ENCODE measurements at regions not wholly inside any gene's neighbourhood (a gene's known extent, or its start where the extent isn't known, plus 50 kb on each side); places are given as distances from the start of the nearest gene placed in this dataset.

GRCh38 chr4:187188118-187188517, 464.5 kb upstream of the FAT1 start:
- H3K27me3 ChIP-seq (ENCODE audit: control insufficient read depth in 2 of 2, insufficient read depth in 2 of 2, low read length in 2 of 2): no peaks in the 10 kb centered on the region
- peaks cover 4 to 5% of the 10 kb centered on the region in 2 donors for H3K9me3 ChIP-seq (replicated peaks in 1 of 2; ENCODE audit: control insufficient read depth in 1 of 2, insufficient read depth in 1 of 2, low read length in 2 of 2)
- peaks cover 0 to 11% (median 3%) of the 10 kb centered on the region in 7 donors for H3K9me3 Mint-ChIP-seq
- intact Hi-C loops (cut with micrococcal nuclease): no loop called here
- DNase-seq: no peak
- H3K36me3 Mint-ChIP-seq: no peaks in the 10 kb centered on the region
- no peak overlapping the region for H3K27ac ChIP-seq (ENCODE audit: low read depth in 1 of 2, low read length in 2 of 2)
- H3K36me3 ChIP-seq (replicated peaks in 1 of 2; ENCODE audit: control insufficient read depth in 1 of 2, insufficient read depth in 2 of 2, low read length in 2 of 2): no peaks in the 10 kb centered on the region
- 80% methylated on average over 7 of the region's 7 CpGs for WGBS (ENCODE audit: insufficient coverage)
- no peak overlapping the region for H3K4me2 ChIP-seq (replicated peaks; ENCODE audit: extremely low read depth, low read length, poor library complexity, severe bottlenecking)
- H3K4me3 Mint-ChIP-seq: no peak overlapping the region
- TF ChIP-seq CTCF (IDR thresholded peaks at IDR 0.05): no peak
- no peaks in the 10 kb centered on the region for H4K20me1 ChIP-seq (ENCODE audit: insufficient read depth, low read length)
- H3K4me3 ChIP-seq (replicated peaks in 1 of 3; ENCODE audit: low read depth in 2 of 3, low read length in 3 of 3): no peak overlapping the region
- H3K4me1 Mint-ChIP-seq: no peaks in the 10 kb centered on the region
- no peak overlapping the region for H3K27ac Mint-ChIP-seq
- H3K4me1 ChIP-seq (ENCODE audit: control insufficient read depth in 1 of 2, insufficient read depth in 2 of 2, low read length in 2 of 2): no peaks in the 10 kb centered on the region
- H2AFZ ChIP-seq (ENCODE audit: insufficient read depth, low read depth, low read length, poor library complexity, severe bottlenecking): no peak overlapping the region
- H3K9ac ChIP-seq (ENCODE audit: insufficient read depth, low read length, poor library complexity, severe bottlenecking): no peak overlapping the region
- H3K27me3 Mint-ChIP-seq (ENCODE audit: low read depth in 3 of 3): peaks cover 0 to 3% (median 0%) of the 10 kb centered on the region in 3 donors
- H3K79me2 ChIP-seq (ENCODE audit: insufficient read depth, low read length): no peaks in the 10 kb centered on the region

- Histone ChIP-seq H3K27ac (ENCODE audit: low read depth in 1 of 2, low read length in 2 of 2) (no peak overlapping the region), H3K36me3 (replicated peaks in 1 of 2; ENCODE audit: control insufficient read depth in 1 of 2, insufficient read depth in 2 of 2, low read length in 2 of 2) (no peaks in the 10 kb centered on the region), H3K4me1 (ENCODE audit: control insufficient read depth in 1 of 2, insufficient read depth in 2 of 2, low read length in 2 of 2) (no peaks in the 10 kb centered on the region), H3K27me3 (ENCODE audit: control insufficient read depth in 2 of 2, insufficient read depth in 2 of 2, low read length in 2 of 2) (no peaks in the 10 kb centered on the region), H3K9me3 (replicated peaks in 1 of 2; ENCODE audit: control insufficient read depth in 1 of 2, insufficient read depth in 1 of 2, low read length in 2 of 2) (peaks cover 4 to 5% of the 10 kb centered on the region in 2 donors), H4K20me1 (ENCODE audit: insufficient read depth, low read length) (no peaks in the 10 kb centered on the region), H3K9ac (ENCODE audit: insufficient read depth, low read length, poor library complexity, severe bottlenecking) (no peak overlapping the region), H3K79me2 (ENCODE audit: insufficient read depth, low read length) (no peaks in the 10 kb centered on the region), H3K4me2 (replicated peaks; ENCODE audit: extremely low read depth, low read length, poor library complexity, severe bottlenecking) (no peak overlapping the region), H3K4me3 (replicated peaks in 1 of 3; ENCODE audit: low read depth in 2 of 3, low read length in 3 of 3) (no peak overlapping the region), H2AFZ (ENCODE audit: insufficient read depth, low read depth, low read length, poor library complexity, severe bottlenecking) (no peak overlapping the region)
- WGBS (ENCODE audit: insufficient coverage): 77% methylated on average over 2 of the region's 3 CpGs
- peaks cover 0 to 11% (median 3%) of the 10 kb centered on the region in 7 donors for H3K9me3 Mint-ChIP-seq
- H3K27me3 Mint-ChIP-seq (ENCODE audit: low read depth in 3 of 3): peaks cover 0 to 3% (median 0%) of the 10 kb centered on the region in 3 donors
- intact Hi-C loops (cut with micrococcal nuclease): no loop called here
- DNase-seq: no peak
- no peak overlapping the region for H3K27ac Mint-ChIP-seq
- H3K4me1 Mint-ChIP-seq: no peaks in the 10 kb centered on the region
- no peak for TF ChIP-seq CTCF (IDR thresholded peaks at IDR 0.05)
- no peaks in the 10 kb centered on the region for H3K36me3 Mint-ChIP-seq
- H3K4me3 Mint-ChIP-seq: no peak overlapping the region
Observed at GRCh38 chr4:187188741-187189140, 465.1 kb upstream of the FAT1 start.
